GM21717 (cell line): ENCODE measurements at regions not wholly inside any gene's neighbourhood (a gene's known extent, or its start where the extent isn't known, plus 50 kb on each side); places are given as distances from the start of the nearest gene placed in this dataset.
"Not testable (repeated sequence)": the region's sequence is repeated elsewhere in the genome, so short reads cannot be mapped to it uniquely, and the experiment has no call there.

Source experiments
- ATAC-seq: cut with Tn5 transposase; IDR thresholded peaks from one replicate; pipeline ENCODE4 v1.9.1; 2021; ENCODE audit warnings: mild to moderate bottlenecking, moderate library complexity; ENCODE audit not compliant: unreplicated experiment

DNA sequence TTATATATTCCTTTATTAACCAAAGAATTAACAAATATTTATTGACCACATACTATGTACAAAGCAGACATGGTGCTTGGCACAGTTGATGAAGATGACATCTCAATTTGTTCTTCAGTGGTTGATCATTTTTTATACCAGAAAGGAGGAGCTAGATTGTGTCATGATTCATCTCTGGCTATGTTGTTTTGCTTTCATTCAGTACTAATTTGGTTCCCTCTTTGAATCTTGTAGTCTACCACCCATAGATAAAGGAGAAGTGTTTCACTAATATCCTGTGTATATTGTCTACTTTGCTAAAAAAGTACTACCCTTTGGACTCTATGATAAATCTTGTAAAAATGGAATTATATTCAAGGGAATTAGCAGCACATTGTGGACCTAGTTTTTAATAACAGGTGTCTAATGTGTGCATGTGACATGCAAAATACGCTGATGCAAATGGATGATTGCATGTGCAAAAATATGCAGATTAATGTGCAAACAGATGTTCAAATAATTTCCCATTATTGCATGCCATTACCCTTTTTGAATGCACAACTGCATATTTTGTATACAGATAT lies 313.2 kb upstream of the ZEB2 start:
- no peak for ATAC-seq

DNA sequence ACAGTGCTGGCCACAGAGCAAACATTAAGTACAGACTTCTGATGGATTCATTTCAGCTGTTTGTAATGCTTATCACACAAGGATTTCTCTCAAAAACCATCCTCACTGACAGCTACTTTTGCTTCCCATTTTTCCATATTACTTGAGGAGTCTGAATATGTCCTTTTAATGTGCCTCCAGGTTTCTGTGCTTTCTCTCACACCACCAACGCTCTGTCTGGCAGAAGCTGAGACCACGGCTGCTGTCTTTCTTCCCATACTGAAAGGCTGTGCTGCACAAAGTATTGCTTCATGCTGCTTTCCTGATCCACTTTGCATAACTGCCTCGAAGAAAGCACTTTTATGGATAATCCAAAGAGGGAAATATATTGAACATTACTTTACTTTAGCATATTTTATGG lies 312.1 kb upstream of the ZEB2 start:
- no peak for ATAC-seq

DNA sequence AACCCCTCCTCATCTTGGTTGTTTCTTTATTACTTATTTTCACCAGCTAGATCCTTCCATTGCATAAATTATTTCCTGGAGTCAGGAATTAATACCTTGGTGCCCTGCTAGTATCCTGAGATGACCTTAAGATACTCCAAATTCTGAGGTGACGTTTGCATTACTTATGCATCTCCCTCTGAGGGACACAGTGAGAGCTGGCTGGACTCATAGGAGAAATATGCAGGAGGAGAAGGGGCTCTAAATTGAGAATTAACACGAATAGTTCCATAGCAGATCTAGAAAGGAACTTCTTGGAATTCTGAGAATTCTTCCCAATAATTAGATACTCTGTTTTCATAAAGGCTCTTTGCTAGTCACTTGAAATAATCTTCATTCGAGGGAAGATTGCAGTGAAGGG lies 310.6 kb upstream of the ZEB2 start:
- ATAC-seq = no peak

DNA sequence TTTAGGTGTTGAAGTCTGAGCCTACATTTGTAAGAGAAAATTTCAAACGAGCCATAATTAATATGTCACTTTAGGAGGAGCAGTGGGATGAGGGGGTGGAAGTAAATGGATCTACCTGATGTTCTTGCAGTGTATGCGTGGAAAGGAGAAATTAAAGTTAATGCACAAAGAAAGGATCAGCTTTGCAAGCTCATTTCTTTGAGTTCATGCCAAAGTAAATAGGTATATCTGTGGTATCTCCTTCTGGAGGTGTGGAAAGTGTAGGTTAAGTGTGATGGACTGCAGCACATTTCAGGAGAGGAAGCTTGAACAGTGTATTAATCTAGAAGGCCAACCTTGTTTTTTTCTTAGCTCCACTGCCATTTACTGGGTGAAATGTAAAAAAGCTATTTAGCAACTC lies 307.5 kb upstream of the ZEB2 start:
- no peak for ATAC-seq

DNA sequence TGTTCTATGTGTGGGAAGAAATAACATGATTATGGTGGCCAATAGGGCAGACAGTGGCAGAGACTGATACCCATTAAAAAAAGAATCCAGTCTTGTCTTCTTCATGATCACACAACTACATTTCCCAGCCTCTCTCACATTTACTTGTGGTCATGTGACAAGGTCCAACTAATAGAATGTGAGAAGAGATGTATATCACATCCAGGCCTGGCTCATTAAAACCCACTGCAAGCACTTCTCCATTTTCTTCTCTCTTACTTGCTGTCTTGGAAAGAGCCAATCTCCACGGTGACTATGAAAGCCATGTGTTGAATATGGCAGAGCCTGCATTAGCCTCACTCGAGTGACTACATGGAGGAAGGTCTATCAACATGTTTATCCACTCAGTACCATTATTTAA lies 306.2 kb upstream of the ZEB2 start:
- no peak for ATAC-seq

DNA sequence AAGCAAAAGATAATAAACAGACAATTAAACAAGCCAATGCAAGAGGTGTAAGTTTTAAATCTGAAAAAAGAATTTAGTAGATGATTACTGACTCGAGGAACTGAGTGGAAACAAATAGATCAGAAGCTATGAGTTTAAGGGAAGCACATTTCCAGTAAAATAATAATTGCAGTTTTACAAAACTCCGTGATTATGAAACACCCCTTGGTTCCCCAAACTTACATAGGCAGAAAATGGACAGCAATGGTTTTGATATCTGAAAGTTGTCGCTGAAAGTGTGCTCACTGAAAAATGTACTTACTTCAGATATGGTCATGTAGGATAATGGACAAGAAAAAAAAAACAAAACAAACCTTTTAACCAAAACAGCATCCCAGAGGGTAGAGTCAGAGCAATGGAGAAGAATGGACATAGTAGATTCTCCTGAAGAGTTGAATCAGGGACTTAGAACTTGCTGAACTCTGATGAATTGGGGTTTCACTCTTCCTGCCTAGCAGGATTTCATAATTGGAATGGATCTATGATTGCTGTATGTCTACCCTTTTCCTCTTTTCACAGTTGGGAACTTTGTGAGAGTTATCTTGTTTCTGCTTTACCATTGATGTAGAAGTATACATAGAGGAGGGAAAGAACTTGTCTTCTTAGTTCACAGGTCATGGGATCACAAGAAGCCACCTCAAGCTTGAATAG lies 305.6 kb upstream of the ZEB2 start:
- no peak for ATAC-seq

DNA sequence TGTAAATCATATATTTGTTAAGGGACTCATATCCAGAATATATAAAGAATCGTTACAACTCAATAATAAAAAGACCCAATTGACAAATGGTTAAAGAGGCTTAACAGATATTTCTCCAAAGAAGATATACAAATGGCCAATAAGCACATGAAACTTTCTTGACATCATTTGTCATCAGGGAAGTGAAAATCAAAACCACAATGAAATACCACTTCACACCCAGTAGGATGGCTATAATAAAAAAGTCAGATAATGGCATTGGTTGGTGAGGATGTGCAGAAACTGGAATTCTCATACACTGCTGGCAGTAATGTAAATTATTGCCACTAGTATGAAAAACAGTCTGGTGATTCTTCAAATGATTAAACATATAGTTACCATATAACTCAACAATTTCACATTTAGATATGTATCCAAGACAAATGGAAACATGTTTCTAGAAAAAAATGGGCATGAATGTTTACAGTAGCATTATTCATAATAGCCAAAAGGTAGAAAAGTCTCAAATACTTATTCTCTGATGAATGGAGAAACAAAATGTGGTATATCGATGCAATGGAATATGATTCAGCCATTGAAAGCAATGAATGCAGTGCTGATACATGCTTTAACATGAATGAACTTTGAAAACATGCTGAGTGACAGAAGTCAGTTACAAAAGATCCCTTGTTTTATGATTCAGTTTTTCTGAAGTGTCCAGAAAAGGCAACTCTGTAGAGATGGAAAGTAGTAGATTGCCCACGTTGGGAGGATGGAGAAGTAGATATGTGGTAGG lies 304.6 kb upstream of the ZEB2 start:
- no peak for ATAC-seq

DNA sequence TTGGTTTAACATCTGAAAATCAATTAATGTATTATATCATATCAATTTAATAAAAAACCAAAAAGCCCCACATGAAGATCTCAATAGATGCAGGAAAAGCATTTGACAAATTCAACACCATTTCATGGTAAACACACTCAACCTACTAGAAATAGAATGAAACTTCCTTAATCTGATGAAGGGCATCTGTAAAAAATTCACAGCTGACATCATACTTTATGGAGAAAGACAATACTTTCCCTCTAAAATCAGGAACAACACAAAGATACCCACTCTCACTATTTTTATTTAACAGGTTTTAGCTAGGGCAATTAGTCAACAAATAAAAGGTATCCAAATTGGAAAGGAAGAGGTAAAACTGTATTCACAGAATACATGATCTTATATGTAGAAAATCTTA lies 303.0 kb upstream of the ZEB2 start:
- ATAC-seq = no peak

DNA sequence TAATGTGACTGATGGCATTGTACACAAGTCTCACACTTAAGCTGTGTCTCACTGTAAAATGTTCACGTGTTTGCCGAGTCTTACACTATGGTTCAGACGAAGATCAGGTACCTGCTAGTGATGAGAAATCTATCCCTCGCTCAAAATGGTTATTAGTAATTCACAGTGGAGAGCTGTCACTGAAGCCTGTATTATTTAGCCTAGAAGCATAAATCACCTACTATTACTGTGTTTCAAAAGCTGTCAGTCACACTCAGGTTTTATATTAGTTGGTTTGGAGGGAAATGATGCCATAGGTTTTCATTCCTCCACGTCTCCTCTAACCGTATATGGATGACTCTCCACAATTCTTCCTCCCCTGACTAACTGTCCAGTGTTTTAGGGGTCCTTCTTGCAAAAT lies 292.4 kb upstream of the ZEB2 start:
- no peak for ATAC-seq

DNA sequence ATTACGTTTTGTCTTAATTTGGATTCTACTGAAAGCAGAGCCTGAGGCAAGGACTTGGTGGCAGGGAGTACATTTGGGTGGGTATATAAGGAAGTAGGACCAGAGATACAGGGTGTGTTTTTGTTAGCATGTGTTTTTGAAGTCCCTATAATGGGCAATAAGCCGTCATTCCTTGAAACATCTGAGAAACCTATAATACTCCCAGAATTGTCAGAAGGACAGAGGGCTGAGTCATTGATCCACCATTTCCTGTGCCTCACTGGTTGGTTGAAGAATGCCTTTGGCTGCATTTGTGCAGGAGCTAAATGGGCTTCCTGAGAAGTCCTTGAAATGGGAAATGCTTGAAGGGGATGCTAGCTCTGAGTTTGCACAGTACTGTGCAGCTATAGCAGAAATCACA lies 281.8 kb upstream of the ZEB2 start:
- no peak for ATAC-seq

DNA sequence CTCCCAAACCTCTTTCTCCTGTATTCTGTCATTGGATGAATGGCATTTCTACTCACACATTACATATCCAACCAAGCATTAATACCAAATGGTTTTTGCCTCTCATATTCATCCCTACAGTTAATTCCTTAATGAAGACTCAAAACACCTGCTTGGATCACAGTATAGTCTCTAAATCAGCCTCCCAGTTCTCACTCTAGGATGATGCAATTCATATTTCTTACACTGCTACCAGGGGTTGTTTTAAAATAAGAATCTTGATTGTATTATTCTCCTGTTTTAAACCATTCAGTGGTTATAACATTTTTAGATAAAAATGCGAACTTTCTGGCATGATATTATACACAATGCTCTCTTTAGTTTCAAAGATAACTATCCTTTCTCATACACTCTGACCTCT lies 281.4 kb upstream of the ZEB2 start:
- ATAC-seq = no peak

DNA sequence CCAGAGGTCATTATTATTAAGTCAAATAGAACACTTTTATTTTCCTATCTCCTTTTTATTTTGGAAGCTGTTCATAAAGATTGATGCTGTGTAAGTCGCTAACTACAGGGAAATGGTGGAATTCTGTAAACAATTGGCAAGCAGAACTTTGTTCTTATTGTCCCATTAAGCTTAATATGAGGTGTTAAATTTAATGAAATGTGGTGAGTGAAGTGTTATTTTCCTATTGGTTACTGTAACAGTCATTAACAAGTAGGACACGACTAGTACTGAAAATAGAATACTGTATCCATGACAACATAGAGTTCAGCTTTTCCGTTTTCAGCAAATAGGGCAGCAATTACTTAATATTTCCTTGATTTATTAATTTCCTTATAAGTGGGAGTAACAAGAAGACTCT lies 279.1 kb upstream of the ZEB2 start:
- ATAC-seq = no peak

DNA sequence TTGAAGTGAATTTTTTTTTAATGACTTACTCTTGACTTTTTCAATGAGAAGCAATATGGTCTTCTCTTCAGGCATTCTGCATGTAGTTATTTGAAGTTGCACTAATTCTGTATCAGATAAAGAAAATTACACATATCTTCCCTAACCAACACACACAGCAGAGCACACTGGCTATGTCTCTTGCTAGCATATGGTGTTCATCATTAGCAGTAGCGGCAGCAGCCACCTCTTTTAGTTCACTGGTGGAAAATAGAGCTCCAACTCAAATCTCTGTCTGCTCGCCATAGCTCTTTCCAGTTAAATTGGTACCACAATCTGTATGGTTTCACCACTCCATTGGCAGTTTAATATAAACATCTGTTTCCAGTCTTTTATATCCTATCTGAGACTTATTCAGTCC lies 278.1 kb upstream of the ZEB2 start:
- no peak for ATAC-seq

DNA sequence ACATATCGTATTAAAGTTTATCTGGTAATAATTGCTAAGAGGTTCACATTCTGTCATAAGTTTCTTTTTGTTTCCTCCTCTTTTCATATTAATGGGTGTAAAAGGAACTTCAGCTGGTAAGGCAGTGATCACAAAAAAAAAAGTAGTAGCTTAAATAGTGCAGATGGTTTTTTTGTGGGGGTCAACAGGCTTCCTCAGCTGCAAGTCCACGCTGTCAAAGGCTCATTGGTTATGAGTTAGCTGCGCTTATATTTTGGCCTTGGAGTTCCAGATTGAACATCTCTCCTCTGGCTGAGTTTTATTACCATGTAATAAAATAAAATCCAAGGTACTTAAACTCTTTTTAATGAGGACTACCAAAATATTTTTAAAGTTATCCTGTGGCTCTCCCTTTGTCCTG lies 277.0 kb upstream of the ZEB2 start:
- no peak for ATAC-seq

DNA sequence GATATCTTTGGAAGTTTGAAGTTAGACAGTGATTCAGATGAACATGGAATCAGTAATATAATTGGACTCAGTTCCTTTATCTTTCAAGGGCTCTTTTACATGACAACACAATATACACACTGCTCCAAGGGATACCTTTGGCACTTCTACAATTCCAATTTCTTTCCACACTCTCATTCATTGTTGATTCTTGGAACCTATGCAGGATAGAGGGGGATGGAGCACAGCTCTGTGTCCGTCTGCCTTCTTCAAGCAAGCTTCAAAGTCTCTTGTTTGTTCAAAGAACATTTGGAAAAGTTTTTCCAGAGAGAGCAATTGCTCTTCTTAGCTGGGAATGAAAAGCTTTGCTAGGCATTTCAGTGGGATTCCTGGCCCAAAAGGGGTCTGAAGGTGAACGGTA lies 276.2 kb upstream of the ZEB2 start:
- no peak for ATAC-seq

DNA sequence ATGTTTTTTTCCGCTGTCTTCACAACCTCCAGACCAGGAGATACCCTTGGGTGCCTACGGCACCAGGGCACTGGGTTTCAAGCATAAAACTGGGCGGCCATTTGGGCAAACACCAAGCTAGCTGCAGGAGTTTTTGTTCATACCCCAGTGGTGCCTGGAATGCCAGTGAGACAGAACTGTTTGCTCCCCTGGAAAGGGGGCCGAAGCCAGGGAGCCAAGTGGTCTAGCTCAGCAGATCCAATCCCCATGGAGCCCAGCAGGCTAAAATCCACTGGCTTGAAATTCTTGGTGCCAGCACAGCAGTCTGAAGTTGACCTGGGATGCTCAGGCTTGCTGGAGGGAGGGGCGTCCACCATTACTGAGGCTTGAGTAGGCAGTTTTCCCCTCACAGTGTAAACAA lies 265.3 kb upstream of the ZEB2 start:
- ATAC-seq = no peak

DNA sequence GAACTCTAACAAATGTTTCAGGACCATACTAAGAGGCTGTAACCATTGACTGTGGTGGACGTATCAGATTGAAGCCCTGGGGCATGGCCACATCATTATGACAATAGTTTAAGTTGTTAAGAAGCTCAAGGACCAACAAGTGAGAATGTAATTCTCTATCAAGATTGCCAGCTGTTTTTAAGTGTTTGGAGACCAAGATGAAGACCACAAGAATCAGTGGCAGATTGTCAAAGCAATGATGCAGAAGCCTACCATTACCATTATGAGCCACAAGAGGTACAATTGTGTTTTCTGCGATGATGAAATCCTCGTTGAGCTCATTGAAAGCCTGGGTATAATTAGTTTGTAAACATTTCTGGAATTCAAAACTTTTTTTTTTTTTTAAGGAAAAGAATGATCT lies 261.1 kb upstream of the ZEB2 start:
- ATAC-seq = no peak

DNA sequence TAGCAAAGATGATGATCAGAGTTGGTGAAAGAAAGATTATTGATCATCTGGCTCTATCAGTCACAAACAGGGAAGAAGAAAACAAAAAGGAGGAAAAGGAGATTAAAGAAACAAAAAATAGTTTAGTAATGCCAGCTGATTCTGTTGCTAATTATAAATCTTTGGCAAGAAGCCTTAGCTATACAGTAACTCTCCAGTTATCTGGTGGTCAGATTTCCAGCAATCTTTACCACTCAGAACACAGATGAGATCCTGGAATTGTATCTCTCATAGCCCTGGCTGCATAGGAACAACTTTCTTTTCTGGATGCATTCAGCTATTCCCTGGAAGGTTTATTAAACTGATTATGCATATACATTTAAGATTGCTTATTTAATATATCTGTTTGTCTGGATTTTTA lies 256.8 kb upstream of the ZEB2 start:
- no peak for ATAC-seq

DNA sequence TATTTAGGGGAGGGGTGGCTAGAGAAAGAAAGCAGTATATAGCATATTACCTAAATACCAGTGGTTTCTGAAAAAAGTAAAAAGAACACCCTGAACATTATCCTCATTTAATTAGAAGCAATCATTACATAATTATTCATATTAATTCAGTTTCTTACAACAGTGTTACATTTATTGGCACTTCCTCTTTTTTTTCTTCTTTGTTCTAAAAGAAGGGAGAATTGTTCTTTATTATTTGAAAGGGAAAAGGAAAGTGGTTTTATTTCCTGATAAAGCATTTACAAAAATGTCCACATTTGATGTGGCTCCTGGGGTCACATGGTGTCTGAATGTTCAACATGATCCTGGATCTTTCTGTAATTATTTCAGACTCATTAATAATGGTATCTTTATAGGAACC lies 254.9 kb upstream of the ZEB2 start:
- ATAC-seq = no peak

DNA sequence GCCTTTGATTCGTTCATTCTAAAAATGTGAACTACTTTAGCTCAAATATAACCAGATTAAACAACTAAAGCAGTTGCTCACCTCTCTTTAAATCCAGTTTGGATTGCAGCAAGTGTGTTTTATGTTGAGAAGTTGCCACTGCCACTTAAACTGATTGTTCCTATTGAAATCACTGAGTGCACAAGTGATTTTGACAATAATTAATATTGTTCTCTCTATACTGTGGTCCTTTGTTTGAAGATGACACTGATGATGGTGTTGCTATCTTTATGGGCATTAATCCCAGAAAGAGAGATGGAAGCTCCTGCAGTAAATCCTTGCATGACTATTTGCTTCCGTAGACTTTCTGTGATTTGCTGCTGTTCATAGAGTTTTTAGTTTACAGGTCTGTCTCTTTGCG lies 251.4 kb upstream of the ZEB2 start:
- ATAC-seq = no peak

DNA sequence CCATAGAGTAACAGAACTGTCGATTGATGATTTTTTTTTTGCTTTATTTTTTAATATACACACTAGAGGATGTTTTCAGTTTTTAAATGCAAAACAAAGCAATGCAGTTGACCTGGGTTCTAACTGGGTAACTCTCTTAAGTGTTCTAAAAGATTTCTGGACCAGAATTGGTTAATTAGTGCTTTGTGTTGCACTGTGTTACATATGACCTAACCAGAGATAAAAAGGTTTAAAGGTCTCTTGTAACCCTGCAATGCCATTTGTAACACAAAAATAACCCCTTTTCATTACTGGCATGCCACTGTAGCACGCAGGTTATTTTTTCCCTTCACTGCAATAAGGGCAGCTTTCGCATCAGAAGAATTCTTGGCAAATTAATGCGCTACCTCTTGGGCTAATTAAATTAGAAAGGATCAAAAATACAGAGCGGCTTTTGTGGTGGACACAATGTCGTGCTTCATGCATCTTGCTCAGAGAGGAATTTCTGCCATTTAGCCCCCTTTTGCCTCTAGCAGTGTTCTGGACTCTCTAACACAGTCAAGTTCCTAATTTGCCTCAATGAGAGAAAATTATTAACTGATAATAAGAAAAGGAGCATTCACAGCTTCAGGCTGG lies 250.8 kb upstream of the ZEB2 start:
- no peak for ATAC-seq

DNA sequence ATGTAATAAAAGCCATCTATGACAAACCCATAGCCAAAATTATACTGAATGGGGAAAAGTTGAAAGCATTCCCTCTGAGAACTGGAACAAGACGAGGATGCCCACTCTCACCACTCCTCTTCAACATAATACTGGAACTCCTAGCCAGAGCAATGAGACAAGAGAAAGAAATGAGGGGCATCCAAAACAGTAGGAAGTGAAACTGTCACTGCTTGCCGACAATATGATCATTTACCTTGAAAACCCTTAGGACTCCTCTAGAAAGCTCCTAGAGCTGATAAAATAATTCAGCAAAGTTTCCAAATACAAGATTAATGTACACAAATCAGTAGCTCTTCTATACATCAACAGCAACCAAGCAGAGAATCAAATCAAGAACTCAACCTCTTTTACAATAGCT lies 241.0 kb upstream of the ZEB2 start:
- not testable (repeated sequence) for ATAC-seq
